Natural killer cell (primary cell): ENCODE measurements at regions not wholly inside any gene's neighbourhood (a gene's known extent, or its start where the extent isn't known, plus 50 kb on each side); places are given as distances from the start of the nearest gene placed in this dataset.

ENCODE experiments used
- ATAC-seq, 3 donors: fragments of 150-1000 bp in 2 of 3; fragments of 200-7000 bp in 1 of 3; cut with Tn5 transposase; 1 replicate in 1 of 3; 2 replicates in 2 of 3; pipeline ENCODE4 v1.10.0; 2021; ENCODE audit warnings: mild to moderate bottlenecking in 2 of 3, moderate library complexity in 2 of 3
- DNase-seq, 2 donors: peaks; one replicate each; pipeline versions ENCODE4 v3.0.0 to v3.0.0-alpha.2; 2013 to 2021; ENCODE audit warnings: mixed read lengths in 1 of 2
- H3K27ac ChIP-seq: one replicate; pipeline ENCODE4 v1.5.1; 2013; ENCODE audit warnings: mild to moderate bottlenecking, low read length
- H3K27me3 ChIP-seq: one replicate; pipeline ENCODE4 v1.6.1; 2013; ENCODE audit warnings: low read length; ENCODE audit not compliant: control insufficient read depth, insufficient read depth
- H3K36me3 ChIP-seq: one replicate; pipeline ENCODE4 v1.6.1; 2013; ENCODE audit warnings: low read length; ENCODE audit not compliant: control insufficient read depth, insufficient read depth
- H3K4me1 ChIP-seq: one replicate; pipeline ENCODE4 v1.6.1; 2013; ENCODE audit warnings: low read length; ENCODE audit not compliant: control insufficient read depth, insufficient read depth
- H3K4me3 ChIP-seq: one replicate; pipeline ENCODE4 v1.5.1; 2013; ENCODE audit warnings: low read length
- H3K9me3 ChIP-seq: one replicate; pipeline ENCODE4 v1.6.1; 2013; ENCODE audit warnings: low read length; ENCODE audit not compliant: control insufficient read depth, insufficient read depth
- H3K27ac Mint-ChIP-seq, 2 donors: one replicate each; pipeline ENCODE4 v1.8.0; 2022; ENCODE audit warnings: mild to moderate bottlenecking in 2 of 2, mixed read lengths in 2 of 2, moderate library complexity in 1 of 2
- H3K27me3 Mint-ChIP-seq, 2 donors: one replicate each; pipeline ENCODE4 v1.8.0; 2022; ENCODE audit warnings: low read depth in 2 of 2, mixed read lengths in 2 of 2
- H3K36me3 Mint-ChIP-seq: one replicate; pipeline ENCODE4 v1.8.0; 2022; ENCODE audit warnings: mixed read lengths
- H3K4me1 Mint-ChIP-seq, 2 donors: one replicate each; pipeline ENCODE4 v1.8.0; 2022; ENCODE audit warnings: mixed read lengths in 2 of 2
- H3K4me3 Mint-ChIP-seq: one replicate; pipeline ENCODE4 v1.8.0; 2022; ENCODE audit warnings: mild to moderate bottlenecking, moderate library complexity, mixed read lengths
- H3K9me3 Mint-ChIP-seq, 2 donors: one replicate each; pipeline ENCODE4 v1.8.0; 2022; ENCODE audit warnings: mixed read lengths in 2 of 2
- WGBS: methylation state at CpG from one replicate; pipeline ENCODE4 v1.1.7; 2013; ENCODE audit warnings: missing lambda C conversion rate; ENCODE audit not compliant: insufficient coverage; 5-methylcytosine and 5-hydroxymethylcytosine counted together
- intact Hi-C: fragments of 100-400 bp; cut with micrococcal nuclease; formaldehyde crosslinking; loops from one replicate; pipeline ENCODE4 v1.14.2; 2022
- TF ChIP-seq, protein P1 (sequence below): fragments of 200-600 bp; IDR thresholded peaks from one replicate; pipeline ENCODE4 v1.8.0; 2022; ENCODE audit warnings: antibody characterized with exemption

DNA sequence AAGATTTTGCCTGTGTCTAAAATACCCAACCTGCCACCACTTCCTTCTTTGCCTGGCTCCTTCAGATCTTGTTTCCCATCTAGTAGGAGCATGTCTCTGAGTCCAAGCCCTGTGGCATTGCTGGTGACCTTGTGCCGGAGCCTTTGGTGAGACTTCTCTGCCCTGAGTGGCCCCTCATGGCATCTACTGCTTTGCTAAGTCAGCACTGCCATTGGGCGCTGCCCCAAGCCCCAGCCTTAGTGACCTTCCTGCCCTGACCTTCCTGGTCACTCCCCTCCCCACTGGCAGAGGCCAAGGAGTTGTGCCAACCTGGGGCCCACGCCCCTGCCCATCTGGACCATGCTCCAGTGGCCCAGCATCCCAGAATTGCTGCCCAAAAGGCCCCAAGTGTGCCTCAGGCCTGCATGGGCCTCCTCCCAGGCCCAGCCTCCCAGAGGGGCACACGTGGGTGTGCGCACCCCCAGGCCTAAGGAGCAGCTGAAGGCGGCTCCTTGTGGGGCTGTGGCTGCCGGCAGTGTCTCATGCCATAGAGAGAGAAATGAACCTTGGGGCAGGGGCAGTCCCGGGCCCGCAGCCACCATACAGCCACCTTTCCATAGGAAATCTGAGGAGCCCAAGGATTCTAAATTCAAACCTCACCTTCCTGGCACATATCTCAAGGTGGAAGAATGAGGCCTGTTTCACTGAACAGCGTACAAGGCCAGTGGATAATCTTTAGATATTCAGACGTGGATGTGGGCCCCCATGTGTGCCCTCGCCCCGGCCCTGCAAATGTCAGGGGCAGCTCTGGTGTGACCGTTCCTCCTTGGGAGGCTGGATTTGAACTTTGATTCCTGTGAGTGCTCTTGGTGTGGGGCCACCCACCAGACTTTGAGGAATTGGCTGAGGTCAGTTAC, 100.2 kb upstream of the SLC66A3 start:
- TF ChIP-seq, protein P1, sequence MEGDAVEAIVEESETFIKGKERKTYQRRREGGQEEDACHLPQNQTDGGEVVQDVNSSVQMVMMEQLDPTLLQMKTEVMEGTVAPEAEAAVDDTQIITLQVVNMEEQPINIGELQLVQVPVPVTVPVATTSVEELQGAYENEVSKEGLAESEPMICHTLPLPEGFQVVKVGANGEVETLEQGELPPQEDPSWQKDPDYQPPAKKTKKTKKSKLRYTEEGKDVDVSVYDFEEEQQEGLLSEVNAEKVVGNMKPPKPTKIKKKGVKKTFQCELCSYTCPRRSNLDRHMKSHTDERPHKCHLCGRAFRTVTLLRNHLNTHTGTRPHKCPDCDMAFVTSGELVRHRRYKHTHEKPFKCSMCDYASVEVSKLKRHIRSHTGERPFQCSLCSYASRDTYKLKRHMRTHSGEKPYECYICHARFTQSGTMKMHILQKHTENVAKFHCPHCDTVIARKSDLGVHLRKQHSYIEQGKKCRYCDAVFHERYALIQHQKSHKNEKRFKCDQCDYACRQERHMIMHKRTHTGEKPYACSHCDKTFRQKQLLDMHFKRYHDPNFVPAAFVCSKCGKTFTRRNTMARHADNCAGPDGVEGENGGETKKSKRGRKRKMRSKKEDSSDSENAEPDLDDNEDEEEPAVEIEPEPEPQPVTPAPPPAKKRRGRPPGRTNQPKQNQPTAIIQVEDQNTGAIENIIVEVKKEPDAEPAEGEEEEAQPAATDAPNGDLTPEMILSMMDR, result no peak
- intact Hi-C loops, result no loop called here
- Histone ChIP-seq H3K27ac (no peak overlapping the region), H3K4me3 (no peak overlapping the region), H3K4me1 (no peaks in the 10 kb centered on the region), H3K27me3 (no peaks in the 10 kb centered on the region), H3K36me3 (no peaks in the 10 kb centered on the region), H3K9me3 (no peaks in the 10 kb centered on the region)
- H3K9me3 Mint-ChIP-seq, result no peaks in the 10 kb centered on the region
- no peak for DNase-seq
- H3K4me1 Mint-ChIP-seq, result no peaks in the 10 kb centered on the region
- ATAC-seq, result no peak
- peaks cover under 1% of the 10 kb centered on the region for H3K36me3 Mint-ChIP-seq
- H3K27ac Mint-ChIP-seq, result no peak overlapping the region
- 88% methylated on average over 14 of the region's 14 CpGs for WGBS
- H3K4me3 Mint-ChIP-seq, result no peak overlapping the region
- peaks cover 15 to 31% of the 10 kb centered on the region in 2 donors for H3K27me3 Mint-ChIP-seq

DNA sequence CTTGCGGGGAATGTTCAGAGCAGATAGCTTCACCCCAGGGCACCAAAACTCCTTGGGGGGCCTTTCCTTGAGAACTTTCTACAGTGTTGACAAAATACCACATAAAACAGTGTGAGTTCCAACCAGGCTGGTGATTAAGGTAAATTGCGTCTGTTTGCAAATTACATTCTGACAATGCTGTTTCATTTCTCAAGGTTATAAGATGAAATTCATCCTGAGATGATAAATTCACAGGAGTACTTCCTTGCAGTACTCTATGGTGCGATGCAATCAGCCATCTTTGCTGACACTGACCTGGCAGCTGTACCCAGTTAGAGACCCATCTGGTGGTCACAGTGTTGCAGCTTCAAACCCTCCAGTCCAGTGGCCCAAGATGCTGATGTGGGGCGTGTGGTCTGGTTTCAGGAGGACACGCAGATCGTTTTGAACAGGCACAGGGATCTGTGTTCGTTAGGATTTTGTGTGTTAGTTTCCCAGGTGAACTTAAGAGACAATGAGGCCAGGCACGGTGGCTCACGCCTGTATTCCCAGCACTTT, 99.5 kb upstream of the SLC66A3 start:
- Mint-ChIP-seq H3K27me3 (peaks cover 15 to 25% of the 10 kb centered on the region in 2 donors), H3K4me3 (no peak overlapping the region), H3K27ac (no peak overlapping the region), H3K36me3 (peaks cover 7% of the 10 kb centered on the region), H3K9me3 (peaks cover 0 to 3% of the 10 kb centered on the region in 2 donors), H3K4me1 (no peaks in the 10 kb centered on the region)
- no peak for ATAC-seq
- Histone ChIP-seq H3K27ac (no peak overlapping the region), H3K36me3 (no peaks in the 10 kb centered on the region), H3K4me1 (no peaks in the 10 kb centered on the region), H3K4me3 (no peak overlapping the region), H3K9me3 (no peaks in the 10 kb centered on the region), H3K27me3 (no peaks in the 10 kb centered on the region)
- intact Hi-C loops, result no loop called here
- no peak for DNase-seq
- TF ChIP-seq, protein P1, result no peak
- WGBS, result 91% methylated on average over 9 of the region's 9 CpGs

DNA sequence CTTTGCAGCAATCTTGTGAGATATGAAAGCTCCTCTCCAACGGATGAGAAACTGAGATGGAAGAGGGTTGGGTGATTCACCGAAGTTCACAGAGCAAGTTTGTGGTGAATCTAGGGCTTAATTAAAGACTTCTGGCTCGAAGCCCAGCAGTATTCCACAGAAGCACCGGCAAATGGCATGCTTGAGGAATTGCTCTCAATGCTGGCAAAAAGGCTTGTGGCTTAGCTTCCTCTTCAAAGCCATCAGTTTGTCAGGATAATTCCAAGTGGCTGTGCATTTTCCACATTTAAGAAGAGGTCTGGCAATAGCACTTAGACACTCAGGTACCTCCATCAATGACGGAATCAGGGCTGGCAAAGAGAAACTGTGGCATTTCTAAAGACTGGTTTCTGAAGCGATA, 98.7 kb upstream of the SLC66A3 start:
- Histone ChIP-seq H3K27ac (no peak overlapping the region), H3K27me3 (no peaks in the 10 kb centered on the region), H3K36me3 (no peaks in the 10 kb centered on the region), H3K4me1 (no peaks in the 10 kb centered on the region), H3K4me3 (no peak overlapping the region), H3K9me3 (no peaks in the 10 kb centered on the region)
- Mint-ChIP-seq H3K27ac (no peak overlapping the region), H3K9me3 (peaks cover 0 to 7% of the 10 kb centered on the region in 2 donors), H3K4me1 (no peaks in the 10 kb centered on the region), H3K4me3 (no peak overlapping the region), H3K27me3 (peaks cover 18 to 25% of the 10 kb centered on the region in 2 donors), H3K36me3 (peaks cover 12% of the 10 kb centered on the region)
- no peak for ATAC-seq
- 89% methylated on average over 6 of the region's 6 CpGs for WGBS
- intact Hi-C loops, result no loop called here
- no peak for DNase-seq
- TF ChIP-seq, protein P1, result no peak
